HEK293 (cell line): ENCODE measurements at regions not wholly inside any gene's neighbourhood (a gene's known extent, or its start where the extent isn't known, plus 50 kb on each side); places are given as distances from the start of the nearest gene placed in this dataset.

ENCODE experiments used
- CTCF ChIA-PET: fragments of 350-600 bp; formaldehyde crosslinking; extraction: SDS; loops from one replicate; lab custom pipeline; 2021; ENCODE audit warnings: antibody characterized with exemption; lab: Yijun Ruan, JAX
- POLR2A ChIA-PET: fragments of 300-600 bp; formaldehyde crosslinking; extraction: SDS; loops from one replicate; lab custom pipeline; 2020; ENCODE audit warnings: antibody characterized with exemption, inconsistent platforms; lab: Yijun Ruan, JAX
- H3K27ac ChIP-seq: fragments of 200-500 bp; sonication (Bioruptor generic); 2 replicates; pipeline ENCODE4 v1.5.1; 2014; ENCODE audit warnings: low read depth, low read length, control low read depth, inconsistent platforms; ENCODE audit errors: extremely low read depth
- H3K36me3 ChIP-seq, 2 experiments: fragments of 200-500 bp in 1 of 2; sonication (Bioruptor generic) in 1 of 2; 1 replicate in 1 of 2; 2 replicates in 1 of 2; pipeline ENCODE4 v1.5.1; 2014 to 2017; ENCODE audit warnings: inconsistent platforms in 2 of 2, low read length in 2 of 2; ENCODE audit not compliant: control insufficient read depth in 2 of 2, insufficient read depth in 1 of 2
- H3K4me1 ChIP-seq: fragments of 200-500 bp; sonication (Bioruptor generic); 2 replicates; pipeline ENCODE4 v1.5.1; 2014; ENCODE audit warnings: mild to moderate bottlenecking, low read length, inconsistent platforms; ENCODE audit not compliant: control insufficient read depth, insufficient read depth
- H3K4me3 ChIP-seq: 2 replicates; pipeline ENCODE4 v1.5.1; 2011; ENCODE audit warnings: low read depth, mild to moderate bottlenecking, control low read depth, low read length, moderate library complexity
- H3K9me3 ChIP-seq: fragments of 200-500 bp; sonication (Bioruptor generic); 2 replicates; pipeline ENCODE4 v1.5.1; 2014; ENCODE audit warnings: low read depth, low read length, inconsistent platforms; ENCODE audit not compliant: control insufficient read depth, insufficient read depth
- KLF16 ChIP-seq: fragments of 450-650 bp; formaldehyde crosslinking; IDR thresholded peaks from 2 replicates; pipeline ENCODE4 v1.5.1; 2017; ENCODE audit warnings: missing biosample characterization, missing genetic modification characterization
- REPIN1 ChIP-seq: fragments of 450-650 bp; formaldehyde crosslinking; IDR thresholded peaks from 2 replicates; pipeline ENCODE4 v1.5.1; 2017; ENCODE audit warnings: missing biosample characterization, missing genetic modification characterization, low read depth
- WT1 ChIP-seq: fragments of 450-650 bp; formaldehyde crosslinking; IDR thresholded peaks from 2 replicates; pipeline ENCODE4 v1.5.1; 2016; ENCODE audit warnings: missing biosample characterization, missing genetic modification characterization
- YY2 ChIP-seq: fragments of 450-650 bp; formaldehyde crosslinking; IDR thresholded peaks from 2 replicates; pipeline ENCODE4 v1.5.1; 2016; ENCODE audit warnings: missing biosample characterization, missing genetic modification characterization
- ZBTB10 ChIP-seq: fragments of 450-650 bp; formaldehyde crosslinking; IDR thresholded peaks from 2 replicates; pipeline ENCODE4 v1.5.1; 2016; ENCODE audit warnings: missing biosample characterization, missing genetic modification characterization
- ZBTB17 ChIP-seq: fragments of 450-650 bp; formaldehyde crosslinking; IDR thresholded peaks from 2 replicates; pipeline ENCODE4 v1.5.1; 2016; ENCODE audit warnings: missing biosample characterization, missing genetic modification characterization
- ZBTB21 ChIP-seq: fragments of 450-650 bp; formaldehyde crosslinking; IDR thresholded peaks from 2 replicates; pipeline ENCODE4 v1.5.1; 2017; ENCODE audit warnings: missing biosample characterization, missing genetic modification characterization
- ZBTB8A ChIP-seq: fragments of 450-650 bp; formaldehyde crosslinking; IDR thresholded peaks from 2 replicates; pipeline ENCODE4 v1.5.1; 2016; ENCODE audit warnings: missing biosample characterization, missing genetic modification characterization
- ZNF121 ChIP-seq: fragments of 450-650 bp; formaldehyde crosslinking; IDR thresholded peaks from 2 replicates; pipeline ENCODE4 v1.5.1; 2016; ENCODE audit warnings: missing biosample characterization, missing genetic modification characterization
- ZNF24 ChIP-seq: fragments of 450-650 bp; formaldehyde crosslinking; IDR thresholded peaks from 2 replicates; pipeline ENCODE4 v1.5.1; 2016; ENCODE audit warnings: missing biosample characterization, missing genetic modification characterization
- ZNF280D ChIP-seq: fragments of 450-650 bp; formaldehyde crosslinking; IDR thresholded peaks from 2 replicates; pipeline ENCODE4 v1.5.1; 2016; ENCODE audit warnings: missing biosample characterization, missing genetic modification characterization
- ZNF488 ChIP-seq: fragments of 450-650 bp; formaldehyde crosslinking; IDR thresholded peaks from 2 replicates; pipeline ENCODE4 v1.5.1; 2016; ENCODE audit warnings: missing biosample characterization, missing genetic modification characterization
- ZNF548 ChIP-seq: fragments of 450-650 bp; formaldehyde crosslinking; IDR thresholded peaks from 2 replicates; pipeline ENCODE4 v1.5.1; 2016; ENCODE audit warnings: missing biosample characterization, missing genetic modification characterization
- ZNF843 ChIP-seq: fragments of 450-650 bp; formaldehyde crosslinking; IDR thresholded peaks from 2 replicates; pipeline ENCODE4 v1.5.1; 2016; ENCODE audit warnings: missing biosample characterization, missing genetic modification characterization
- TF ChIP-seq, protein P1 (sequence below): fragments of 450-650 bp; formaldehyde crosslinking; IDR thresholded peaks from 2 replicates; pipeline ENCODE4 v1.5.1; 2016; ENCODE audit warnings: missing biosample characterization, missing genetic modification characterization
- TF ChIP-seq, protein P2 (sequence below): fragments of 450-650 bp; formaldehyde crosslinking; IDR thresholded peaks from 2 replicates; pipeline ENCODE4 v1.5.1; 2017; ENCODE audit warnings: missing biosample characterization, mild to moderate bottlenecking, missing genetic modification characterization, moderate library complexity
- TF ChIP-seq, protein P3 (sequence below): fragments of 450-650 bp; formaldehyde crosslinking; IDR thresholded peaks from 2 replicates; pipeline ENCODE4 v1.5.1; 2016; ENCODE audit warnings: missing biosample characterization, missing genetic modification characterization

DNA sequence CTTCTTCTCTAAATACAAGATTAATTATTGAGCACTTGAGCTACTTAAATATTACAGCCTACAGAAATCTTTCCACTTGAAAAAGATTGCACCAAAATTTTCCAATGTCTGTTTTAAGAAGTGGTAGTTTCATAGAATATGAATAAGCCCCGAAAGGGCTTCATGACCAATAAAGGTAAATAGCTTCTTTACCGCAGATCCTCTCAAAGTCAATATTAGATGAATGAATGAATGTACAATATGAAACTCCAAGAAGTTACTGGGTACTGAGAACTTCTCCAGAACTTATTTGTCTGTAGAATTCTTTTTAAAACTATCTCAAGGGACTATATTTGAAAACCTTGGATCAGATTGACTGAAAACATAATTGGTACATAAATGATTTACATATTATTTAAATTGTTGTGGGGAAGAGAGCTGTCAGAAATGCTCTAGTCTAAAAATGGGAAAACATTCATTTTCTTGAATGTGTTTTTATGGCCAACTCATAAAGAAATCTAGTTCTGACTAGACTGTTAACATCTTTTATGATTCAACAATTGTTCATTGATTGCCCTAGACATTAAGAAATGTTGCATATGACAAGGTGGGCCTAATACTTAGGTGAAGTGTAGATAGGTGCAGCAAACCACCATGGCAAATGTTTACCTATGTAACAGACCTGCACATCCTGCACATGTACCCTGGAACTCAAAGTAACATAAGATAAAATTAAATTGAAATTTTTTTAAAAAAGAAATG lies 227.0 kb downstream of the SPRY2 start:
- ChIA-PET POLR2A (no interaction called here), CTCF (no interaction called here)
- Histone ChIP-seq H3K27ac (no peak overlapping the region), H3K4me1 (no peaks in the 10 kb centered on the region), H3K9me3 (no peaks in the 10 kb centered on the region), H3K36me3 (no peaks in the 10 kb centered on the region), H3K4me3 (no peak overlapping the region)
- TF ChIP-seq ZNF548 (tag by site-specific recombination): no peak

DNA sequence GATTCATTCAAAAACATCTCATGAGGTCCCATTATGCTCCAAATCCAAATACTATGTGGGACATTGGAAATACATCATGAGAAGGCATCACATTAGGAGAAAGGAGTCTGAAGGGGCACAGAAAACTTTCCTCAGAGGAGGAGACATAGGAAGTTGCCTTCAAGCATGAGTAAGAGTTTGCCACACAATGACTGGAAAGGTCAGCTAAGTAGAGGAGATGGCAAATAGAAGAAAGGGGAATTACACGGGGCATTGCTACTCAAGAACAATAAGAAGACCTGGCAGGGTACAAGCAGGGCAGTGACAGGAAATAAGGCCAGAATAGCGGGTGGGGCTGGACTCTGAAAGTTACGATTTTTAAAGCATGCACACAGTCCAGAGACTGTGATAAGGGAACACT lies 231.6 kb downstream of the SPRY2 start:
- no peak overlapping the region for H3K4me3 ChIP-seq
- no peak overlapping the region for H3K27ac ChIP-seq
- no peaks in the 10 kb centered on the region for H3K9me3 ChIP-seq
- POLR2A ChIA-PET: no interaction called here
- H3K4me1 ChIP-seq: no peaks in the 10 kb centered on the region
- TF ChIP-seq, protein P1, sequence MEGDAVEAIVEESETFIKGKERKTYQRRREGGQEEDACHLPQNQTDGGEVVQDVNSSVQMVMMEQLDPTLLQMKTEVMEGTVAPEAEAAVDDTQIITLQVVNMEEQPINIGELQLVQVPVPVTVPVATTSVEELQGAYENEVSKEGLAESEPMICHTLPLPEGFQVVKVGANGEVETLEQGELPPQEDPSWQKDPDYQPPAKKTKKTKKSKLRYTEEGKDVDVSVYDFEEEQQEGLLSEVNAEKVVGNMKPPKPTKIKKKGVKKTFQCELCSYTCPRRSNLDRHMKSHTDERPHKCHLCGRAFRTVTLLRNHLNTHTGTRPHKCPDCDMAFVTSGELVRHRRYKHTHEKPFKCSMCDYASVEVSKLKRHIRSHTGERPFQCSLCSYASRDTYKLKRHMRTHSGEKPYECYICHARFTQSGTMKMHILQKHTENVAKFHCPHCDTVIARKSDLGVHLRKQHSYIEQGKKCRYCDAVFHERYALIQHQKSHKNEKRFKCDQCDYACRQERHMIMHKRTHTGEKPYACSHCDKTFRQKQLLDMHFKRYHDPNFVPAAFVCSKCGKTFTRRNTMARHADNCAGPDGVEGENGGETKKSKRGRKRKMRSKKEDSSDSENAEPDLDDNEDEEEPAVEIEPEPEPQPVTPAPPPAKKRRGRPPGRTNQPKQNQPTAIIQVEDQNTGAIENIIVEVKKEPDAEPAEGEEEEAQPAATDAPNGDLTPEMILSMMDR (tag by site-specific recombination): no peak
- TF ChIP-seq YY2 (tag by site-specific recombination): no peak
- TF ChIP-seq ZBTB21 (tag by site-specific recombination): no peak
- TF ChIP-seq ZBTB17 (tag by site-specific recombination): no peak
- TF ChIP-seq, protein P2, sequence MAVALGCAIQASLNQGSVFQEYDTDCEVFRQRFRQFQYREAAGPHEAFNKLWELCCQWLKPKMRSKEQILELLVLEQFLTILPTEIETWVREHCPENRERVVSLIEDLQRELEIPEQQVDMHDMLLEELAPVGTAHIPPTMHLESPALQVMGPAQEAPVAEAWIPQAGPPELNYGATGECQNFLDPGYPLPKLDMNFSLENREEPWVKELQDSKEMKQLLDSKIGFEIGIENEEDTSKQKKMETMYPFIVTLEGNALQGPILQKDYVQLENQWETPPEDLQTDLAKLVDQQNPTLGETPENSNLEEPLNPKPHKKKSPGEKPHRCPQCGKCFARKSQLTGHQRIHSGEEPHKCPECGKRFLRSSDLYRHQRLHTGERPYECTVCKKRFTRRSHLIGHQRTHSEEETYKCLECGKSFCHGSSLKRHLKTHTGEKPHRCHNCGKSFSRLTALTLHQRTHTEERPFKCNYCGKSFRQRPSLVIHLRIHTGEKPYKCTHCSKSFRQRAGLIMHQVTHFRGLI (tag by site-specific recombination): no peak
- TF ChIP-seq ZNF121: no peak
- TF ChIP-seq ZNF24: no peak
- TF ChIP-seq KLF16 (tag by site-specific recombination): no peak
- no peak for TF ChIP-seq REPIN1
- TF ChIP-seq ZNF280D (tag by site-specific recombination): no peak
- TF ChIP-seq ZNF488 (tag by site-specific recombination): no peak
- TF ChIP-seq ZBTB8A (tag by site-specific recombination): no peak
- no peak for TF ChIP-seq WT1 (tag by site-specific recombination)
- TF ChIP-seq ZBTB10 (tag by site-specific recombination): no peak
- no peak for TF ChIP-seq ZNF843 (tag by site-specific recombination)
- TF ChIP-seq, protein P3, sequence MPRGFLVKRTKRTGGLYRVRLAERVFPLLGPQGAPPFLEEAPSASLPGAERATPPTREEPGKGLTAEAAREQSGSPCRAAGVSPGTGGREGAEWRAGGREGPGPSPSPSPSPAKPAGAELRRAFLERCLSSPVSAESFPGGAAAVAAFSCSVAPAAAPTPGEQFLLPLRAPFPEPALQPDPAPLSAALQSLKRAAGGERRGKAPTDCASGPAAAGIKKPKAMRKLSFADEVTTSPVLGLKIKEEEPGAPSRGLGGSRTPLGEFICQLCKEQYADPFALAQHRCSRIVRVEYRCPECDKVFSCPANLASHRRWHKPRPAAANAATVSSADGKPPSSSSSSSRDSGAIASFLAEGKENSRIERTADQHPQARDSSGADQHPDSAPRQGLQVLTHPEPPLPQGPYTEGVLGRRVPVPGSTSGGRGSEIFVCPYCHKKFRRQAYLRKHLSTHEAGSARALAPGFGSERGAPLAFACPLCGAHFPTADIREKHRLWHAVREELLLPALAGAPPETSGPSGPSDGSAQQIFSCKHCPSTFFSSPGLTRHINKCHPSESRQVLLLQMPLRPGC (tag by site-specific recombination): no peak
- no peaks in the 10 kb centered on the region for H3K36me3 ChIP-seq
- CTCF ChIA-PET: no interaction called here
